ENCODE measurements at regions not wholly inside any gene's neighbourhood (a gene's known extent, or its start where the extent isn't known, plus 50 kb on each side); places are given as distances from the start of the nearest gene placed in this dataset.

DNA sequence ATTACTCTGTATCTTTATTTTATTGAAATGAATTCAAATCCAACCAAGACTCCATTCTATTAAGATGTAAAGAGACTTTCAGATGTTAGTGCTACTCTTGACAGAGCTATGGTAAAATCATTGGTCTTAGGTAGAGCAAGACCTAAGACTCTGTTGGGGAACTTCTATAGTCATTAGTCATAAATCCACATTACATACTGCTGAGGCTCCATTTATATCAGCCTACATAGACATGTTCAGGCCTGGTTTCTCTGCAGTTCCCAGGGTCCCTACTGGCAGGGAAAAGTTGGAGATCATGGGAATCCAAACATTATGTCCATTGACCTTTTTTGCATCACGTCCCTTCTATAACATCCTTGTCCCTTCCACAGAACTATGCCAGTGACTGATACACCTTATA lies 580.4 kb upstream of the ZEB2 start:
- no peak for DNase-seq (ENCODE audit: low spot score in 2 of 2)
- Histone ChIP-seq H3K36me3 (no peaks in the 10 kb centered on the region), H3K4me1 (no peaks in the 10 kb centered on the region), H3K9me3 (no peaks in the 10 kb centered on the region), H3K27ac (no peak overlapping the region), H3K27me3 (no peaks in the 10 kb centered on the region), H3K4me3 (no peak overlapping the region)
- intact Hi-C loops (cut with DNase I; ENCODE audit: low total_unique reads), result no loop called here
- TF ChIP-seq POLR2A (IDR thresholded peaks at IDR 0.05) (no peak), POLR2AphosphoS5 (IDR thresholded peaks at IDR 0.05) (no peak)
- TF ChIP-seq, protein P1, sequence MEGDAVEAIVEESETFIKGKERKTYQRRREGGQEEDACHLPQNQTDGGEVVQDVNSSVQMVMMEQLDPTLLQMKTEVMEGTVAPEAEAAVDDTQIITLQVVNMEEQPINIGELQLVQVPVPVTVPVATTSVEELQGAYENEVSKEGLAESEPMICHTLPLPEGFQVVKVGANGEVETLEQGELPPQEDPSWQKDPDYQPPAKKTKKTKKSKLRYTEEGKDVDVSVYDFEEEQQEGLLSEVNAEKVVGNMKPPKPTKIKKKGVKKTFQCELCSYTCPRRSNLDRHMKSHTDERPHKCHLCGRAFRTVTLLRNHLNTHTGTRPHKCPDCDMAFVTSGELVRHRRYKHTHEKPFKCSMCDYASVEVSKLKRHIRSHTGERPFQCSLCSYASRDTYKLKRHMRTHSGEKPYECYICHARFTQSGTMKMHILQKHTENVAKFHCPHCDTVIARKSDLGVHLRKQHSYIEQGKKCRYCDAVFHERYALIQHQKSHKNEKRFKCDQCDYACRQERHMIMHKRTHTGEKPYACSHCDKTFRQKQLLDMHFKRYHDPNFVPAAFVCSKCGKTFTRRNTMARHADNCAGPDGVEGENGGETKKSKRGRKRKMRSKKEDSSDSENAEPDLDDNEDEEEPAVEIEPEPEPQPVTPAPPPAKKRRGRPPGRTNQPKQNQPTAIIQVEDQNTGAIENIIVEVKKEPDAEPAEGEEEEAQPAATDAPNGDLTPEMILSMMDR (IDR thresholded peaks at IDR 0.05), result no peak

DNA sequence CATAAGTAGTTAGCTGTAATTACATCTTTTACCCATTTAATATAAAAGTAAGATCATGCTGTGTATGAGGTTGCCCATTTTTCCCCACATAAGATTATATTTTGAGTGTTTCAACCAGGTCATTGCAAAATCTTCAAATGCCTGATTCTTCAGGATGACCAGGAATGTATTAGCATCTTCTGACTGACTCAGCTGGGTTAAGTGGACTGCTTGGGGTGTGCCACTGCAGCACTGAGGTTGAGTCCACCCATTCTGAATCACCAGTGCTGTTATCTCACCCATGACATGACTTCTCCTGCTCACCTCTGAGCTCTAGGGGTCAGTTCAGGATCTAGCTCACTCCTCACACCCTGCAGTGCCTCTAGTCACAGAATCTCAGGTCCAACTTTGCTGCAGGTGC lies 576.7 kb upstream of the ZEB2 start:
- TF ChIP-seq POLR2AphosphoS5 (IDR thresholded peaks at IDR 0.05) (no peak), POLR2A (IDR thresholded peaks at IDR 0.05) (no peak)
- TF ChIP-seq, protein P1 (IDR thresholded peaks at IDR 0.05), result no peak
- H3K4me1 ChIP-seq, result no peaks in the 10 kb centered on the region
- H3K9me3 ChIP-seq, result no peaks in the 10 kb centered on the region
- H3K4me3 ChIP-seq, result no peak overlapping the region
- H3K36me3 ChIP-seq, result no peaks in the 10 kb centered on the region
- H3K27me3 ChIP-seq, result no peaks in the 10 kb centered on the region
- intact Hi-C loops (cut with DNase I; ENCODE audit: low total_unique reads), result no loop called here
- H3K27ac ChIP-seq, result no peak overlapping the region
- DNase-seq (ENCODE audit: low spot score in 2 of 2), result no peak

DNA sequence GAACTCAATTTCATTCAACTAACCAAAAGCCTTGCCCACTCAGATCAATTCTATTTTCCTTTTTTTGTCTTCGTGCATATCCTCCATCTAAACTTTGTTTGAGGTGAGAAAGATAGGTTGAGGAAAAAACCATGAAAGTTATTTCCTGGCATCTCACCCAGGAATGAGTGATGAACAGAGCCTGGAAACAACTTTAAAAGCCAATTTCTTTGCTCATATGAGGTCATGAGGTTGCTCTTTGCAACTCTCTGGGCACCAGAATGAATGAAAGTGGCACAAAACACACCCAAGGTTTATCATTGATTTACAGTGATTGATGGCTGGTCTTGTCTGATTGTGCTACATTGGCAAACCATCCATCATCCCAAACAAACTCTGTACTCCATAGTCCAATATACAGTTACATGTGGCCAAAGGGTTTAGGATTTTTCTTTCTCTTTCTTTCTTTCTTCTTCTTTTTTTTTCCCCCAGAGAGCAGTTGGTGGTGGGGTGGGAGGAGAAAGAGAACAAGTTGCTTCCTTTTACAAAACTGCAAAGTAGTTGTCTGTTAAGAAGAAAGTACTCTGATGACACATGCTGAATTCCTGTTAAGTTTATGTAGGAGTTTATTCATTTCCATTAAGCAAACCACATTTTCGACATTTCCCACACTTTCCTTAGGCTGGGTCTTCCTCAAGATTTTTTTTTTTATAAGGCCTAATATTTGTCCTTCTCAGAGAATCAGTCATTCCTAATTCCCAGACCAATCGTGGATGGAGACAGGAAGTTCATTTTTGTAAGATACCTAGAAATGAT lies 575.9 kb upstream of the ZEB2 start:
- no peaks in the 10 kb centered on the region for H3K4me1 ChIP-seq
- no peak overlapping the region for H3K4me3 ChIP-seq
- no peaks in the 10 kb centered on the region for H3K27me3 ChIP-seq
- no peak overlapping the region for H3K27ac ChIP-seq
- no peak for DNase-seq (ENCODE audit: low spot score in 2 of 2)
- H3K9me3 ChIP-seq, result no peaks in the 10 kb centered on the region
- TF ChIP-seq POLR2A (IDR thresholded peaks at IDR 0.05) (no peak), POLR2AphosphoS5 (IDR thresholded peaks at IDR 0.05) (no peak)
- no peaks in the 10 kb centered on the region for H3K36me3 ChIP-seq
- intact Hi-C loops (cut with DNase I; ENCODE audit: low total_unique reads), result no loop called here

DNA sequence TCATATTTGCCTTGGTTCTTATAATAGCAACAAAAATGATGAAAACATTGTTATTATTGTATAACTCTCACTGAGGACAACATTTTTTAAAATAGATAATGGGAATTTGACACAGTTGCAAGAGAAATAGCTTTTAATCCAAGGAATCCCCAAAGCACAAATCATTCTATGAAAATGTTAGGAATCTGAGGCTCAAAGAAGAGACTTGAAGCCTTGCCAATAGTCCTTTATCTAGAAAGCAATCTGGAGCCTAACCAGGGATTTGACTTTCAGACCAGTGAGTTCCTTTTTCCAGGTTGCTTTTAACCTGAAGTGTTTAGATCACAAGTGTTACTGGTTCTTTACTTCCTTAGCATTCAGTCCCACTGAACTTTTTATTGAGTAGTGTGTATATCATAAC lies 574.5 kb upstream of the ZEB2 start:
- no peak for DNase-seq (ENCODE audit: low spot score in 2 of 2)
- no peaks in the 10 kb centered on the region for H3K36me3 ChIP-seq
- TF ChIP-seq, protein P1 (IDR thresholded peaks at IDR 0.05), result no peak
- no peak for TF ChIP-seq POLR2A (IDR thresholded peaks at IDR 0.05)
- no peak for TF ChIP-seq POLR2AphosphoS5 (IDR thresholded peaks at IDR 0.05)
- H3K4me3 ChIP-seq, result no peak overlapping the region
- H3K27me3 ChIP-seq, result no peaks in the 10 kb centered on the region
- H3K9me3 ChIP-seq, result no peaks in the 10 kb centered on the region
- no peaks in the 10 kb centered on the region for H3K4me1 ChIP-seq
- H3K27ac ChIP-seq, result no peak overlapping the region
- intact Hi-C loops (cut with DNase I; ENCODE audit: low total_unique reads), result no loop called here

DNA sequence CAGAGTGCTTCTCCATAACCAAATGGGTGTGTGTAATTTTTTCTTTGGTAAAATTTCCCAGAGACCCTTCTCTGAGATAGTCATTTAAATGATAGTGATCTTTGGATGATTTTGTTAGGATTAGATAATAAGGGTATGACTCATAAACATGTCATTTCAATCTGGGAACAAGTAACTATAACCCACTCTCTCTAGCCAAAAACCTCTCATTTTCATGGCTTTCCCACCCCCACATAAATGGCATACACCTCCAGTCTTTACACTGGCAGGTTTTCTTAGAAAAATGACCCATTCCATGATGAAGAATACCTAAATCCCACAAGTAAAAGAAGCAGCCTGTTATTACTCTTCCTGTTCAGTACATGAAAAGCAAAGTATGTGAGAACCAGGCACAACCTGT lies 572.0 kb upstream of the ZEB2 start:
- no peak overlapping the region for H3K27ac ChIP-seq

More for the DNA sequence above, 572.0 kb upstream of the ZEB2 start:
- DNase-seq (ENCODE audit: low spot score in 2 of 2), result no peak
- TF ChIP-seq POLR2A (IDR thresholded peaks at IDR 0.05) (no peak), POLR2AphosphoS5 (IDR thresholded peaks at IDR 0.05) (no peak)
- TF ChIP-seq, protein P1 (IDR thresholded peaks at IDR 0.05), result no peak
- Histone ChIP-seq H3K4me3 (no peak overlapping the region), H3K36me3 (no peaks in the 10 kb centered on the region), H3K27me3 (no peaks in the 10 kb centered on the region), H3K4me1 (no peaks in the 10 kb centered on the region), H3K9me3 (no peaks in the 10 kb centered on the region)
- intact Hi-C loops (cut with DNase I; ENCODE audit: low total_unique reads), result no loop called here
